ACC112 (cell line): ENCODE measurements at regions not wholly inside any gene's neighbourhood (a gene's known extent, or its start where the extent isn't known, plus 50 kb on each side); places are given as distances from the start of the nearest gene placed in this dataset.
"Not testable (repeated sequence)": the region's sequence is repeated elsewhere in the genome, so short reads cannot be mapped to it uniquely, and the experiment has no call there.

Experiments used
- H2AFZ ChIP-seq: fragments of 200-600 bp; sonication (generic); one replicate; pipeline ENCODE4 v1.6.0; 2017; ENCODE audit warnings: antibody characterized with exemption, low read length; ENCODE audit not compliant: unreplicated experiment
- H3K27ac ChIP-seq: fragments of 200-600 bp; sonication (generic); 2 replicates; pipeline ENCODE4 v1.5.1; 2014; ENCODE audit warnings: low read depth, mild to moderate bottlenecking, antibody characterized with exemption, low read length, moderate library complexity
- H3K27me3 ChIP-seq: fragments of 200-600 bp; sonication (generic); 2 replicates; pipeline ENCODE4 v1.6.1; 2014; ENCODE audit warnings: mild to moderate bottlenecking, antibody characterized with exemption, low read length, moderate library complexity, mixed read lengths; ENCODE audit not compliant: insufficient read depth
- H3K36me3 ChIP-seq: fragments of 200-600 bp; sonication (generic); 2 replicates; pipeline ENCODE4 v1.6.1; 2016; ENCODE audit warnings: mild to moderate bottlenecking, antibody characterized with exemption, low read length, moderate library complexity, mixed read lengths; ENCODE audit not compliant: insufficient read depth
- H3K4me1 ChIP-seq: fragments of 200-600 bp; sonication (generic); one replicate; pipeline ENCODE4 v1.6.1; 2016; ENCODE audit warnings: low read length, mixed read lengths; ENCODE audit not compliant: insufficient read depth, unreplicated experiment, control insufficient read depth
- H3K4me3 ChIP-seq: fragments of 200-600 bp; sonication (generic); 2 replicates; pipeline ENCODE4 v1.5.1; 2014; ENCODE audit warnings: mild to moderate bottlenecking, low read depth, low read length
- H3K79me2 ChIP-seq: fragments of 200-600 bp; sonication (generic); one replicate; pipeline ENCODE4 v1.6.0; 2016; ENCODE audit warnings: low read length; ENCODE audit not compliant: control insufficient read depth, unreplicated experiment, insufficient read depth

DNA sequence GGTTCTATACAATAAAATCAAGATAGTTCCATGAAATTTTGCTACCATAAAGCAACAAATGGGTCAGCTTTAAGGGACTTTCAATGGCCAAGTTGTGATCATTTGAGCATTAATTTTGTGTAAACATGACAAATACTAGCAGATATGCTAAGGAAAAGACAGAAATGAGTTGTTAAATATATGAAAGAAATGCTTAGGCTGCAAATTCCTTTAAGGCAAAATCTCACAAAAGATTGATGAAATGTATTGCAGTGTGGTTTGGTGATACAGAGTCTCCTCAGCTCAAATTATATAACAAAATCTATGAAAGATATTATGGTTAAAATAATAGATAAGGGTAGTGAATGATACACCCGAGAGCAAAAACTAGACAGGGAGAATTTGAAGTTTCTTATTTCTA is 377.2 kb downstream of the RAP2B start:
- H3K4me1 ChIP-seq: no peaks in the 10 kb centered on the region
- no peaks in the 10 kb centered on the region for H3K27me3 ChIP-seq
- H3K36me3 ChIP-seq: no peaks in the 10 kb centered on the region
- H2AFZ ChIP-seq: peak overlapping the region; percentile 6
- no peak overlapping the region for H3K27ac ChIP-seq
- no peaks in the 10 kb centered on the region for H3K79me2 ChIP-seq
- no peak overlapping the region for H3K4me3 ChIP-seq

- Histone ChIP-seq H3K79me2 (no peaks in the 10 kb centered on the region), H3K4me1 (no peaks in the 10 kb centered on the region), H3K27me3 (no peaks in the 10 kb centered on the region), H2AFZ (no peak overlapping the region), H3K27ac (no peak overlapping the region), H3K4me3 (no peak overlapping the region), H3K36me3 (no peaks in the 10 kb centered on the region)
Observed at GRCh38 chr3:153545471-153545870, 383.4 kb downstream of the RAP2B start.

DNA sequence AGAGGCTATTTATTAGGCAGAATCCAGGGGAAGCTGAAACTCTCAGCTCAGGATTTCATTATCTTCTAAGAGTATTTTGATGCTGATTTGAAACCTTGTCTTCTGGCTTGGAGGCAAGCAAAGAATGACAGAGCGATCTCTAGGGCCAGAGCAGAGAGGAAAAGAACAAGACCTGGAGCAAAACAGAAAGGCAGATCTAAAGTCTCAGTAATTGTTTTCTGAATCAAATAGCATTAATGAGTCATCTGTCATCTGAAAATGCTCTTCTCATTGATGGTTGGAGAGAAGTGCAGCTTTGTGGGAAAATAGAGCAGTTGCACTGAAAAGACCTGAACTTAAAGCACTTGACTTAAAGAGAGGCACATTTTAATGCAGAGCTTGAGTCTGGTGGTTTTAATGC is 385.9 kb downstream of the RAP2B start:
- Histone ChIP-seq H3K27ac (no peak overlapping the region), H2AFZ (no peak overlapping the region), H3K27me3 (no peaks in the 10 kb centered on the region), H3K4me3 (no peak overlapping the region), H3K36me3 (no peaks in the 10 kb centered on the region), H3K79me2 (no peaks in the 10 kb centered on the region), H3K4me1 (no peaks in the 10 kb centered on the region)

DNA sequence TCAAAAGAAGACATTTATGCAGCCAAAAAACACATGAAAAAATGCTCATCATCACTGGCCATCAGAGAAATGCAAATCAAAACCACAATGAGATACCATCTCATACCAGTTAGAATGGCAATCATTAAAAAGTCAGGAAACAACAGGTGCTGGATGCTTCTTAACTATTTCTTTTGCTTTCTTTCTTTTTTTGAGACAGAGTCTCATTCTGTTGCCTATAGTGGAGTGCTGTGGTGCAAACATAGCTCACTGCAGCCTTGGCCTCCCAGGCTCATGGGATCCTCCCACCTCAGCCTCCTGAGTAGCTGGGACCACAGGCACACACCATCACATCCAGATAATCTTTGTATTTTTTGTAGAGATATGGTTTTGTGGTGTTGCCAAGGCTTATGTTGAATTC is 387.7 kb downstream of the RAP2B start:
- H3K4me1 ChIP-seq: not testable (repeated sequence)

GRCh38 chr3:153551536-153552285 is 389.7 kb downstream of the RAP2B start:
- Histone ChIP-seq H2AFZ (no peak overlapping the region), H3K4me1 (no peaks in the 10 kb centered on the region), H3K36me3 (no peaks in the 10 kb centered on the region), H3K27me3 (no peaks in the 10 kb centered on the region), H3K79me2 (no peaks in the 10 kb centered on the region), H3K27ac (no peak overlapping the region), H3K4me3 (no peak overlapping the region)

More for the DNA sequence above, 387.7 kb downstream of the RAP2B start:
- not testable (repeated sequence) for H3K4me3 ChIP-seq, H3K36me3 ChIP-seq, H3K27ac ChIP-seq, H3K79me2 ChIP-seq, H3K27me3 ChIP-seq, H2AFZ ChIP-seq

GRCh38 chr3:153552887-153553604 is 391.0 kb downstream of the RAP2B start:
- no peaks in the 10 kb centered on the region for H3K79me2 ChIP-seq
- H3K4me1 ChIP-seq: no peaks in the 10 kb centered on the region
- H3K27me3 ChIP-seq: no peaks in the 10 kb centered on the region
- no peaks in the 10 kb centered on the region for H3K36me3 ChIP-seq
- H2AFZ ChIP-seq: no peak overlapping the region
- H3K27ac ChIP-seq: no peak overlapping the region
- H3K4me3 ChIP-seq: no peak overlapping the region

GRCh38 chr3:153553605-153553945 is 391.5 kb downstream of the RAP2B start:
- Histone ChIP-seq H3K27ac (no peak overlapping the region), H3K4me3 (no peak overlapping the region), H3K27me3 (no peaks in the 10 kb centered on the region), H2AFZ (no peak overlapping the region), H3K36me3 (no peaks in the 10 kb centered on the region), H3K4me1 (no peaks in the 10 kb centered on the region), H3K79me2 (no peaks in the 10 kb centered on the region)

GRCh38 chr3:153555919-153556318 is 393.9 kb downstream of the RAP2B start:
- Histone ChIP-seq H3K79me2 (no peaks in the 10 kb centered on the region), H2AFZ (no peak overlapping the region), H3K4me1 (no peaks in the 10 kb centered on the region), H3K36me3 (no peaks in the 10 kb centered on the region), H3K4me3 (no peak overlapping the region), H3K27me3 (no peaks in the 10 kb centered on the region), H3K27ac (no peak overlapping the region)

GRCh38 chr3:153559366-153559765 is 397.3 kb downstream of the RAP2B start:
- not testable (repeated sequence) for H3K36me3 ChIP-seq, H3K79me2 ChIP-seq, H3K4me1 ChIP-seq, H2AFZ ChIP-seq, H3K27ac ChIP-seq, H3K27me3 ChIP-seq, H3K4me3 ChIP-seq

- Histone ChIP-seq H3K79me2 (no peaks in the 10 kb centered on the region), H3K4me3 (no peak overlapping the region), H2AFZ (no peak overlapping the region), H3K4me1 (no peaks in the 10 kb centered on the region), H3K27ac (no peak overlapping the region), H3K27me3 (no peaks in the 10 kb centered on the region), H3K36me3 (no peaks in the 10 kb centered on the region)
Observed at GRCh38 chr3:153567011-153567410, 405.0 kb downstream of the RAP2B start.

DNA sequence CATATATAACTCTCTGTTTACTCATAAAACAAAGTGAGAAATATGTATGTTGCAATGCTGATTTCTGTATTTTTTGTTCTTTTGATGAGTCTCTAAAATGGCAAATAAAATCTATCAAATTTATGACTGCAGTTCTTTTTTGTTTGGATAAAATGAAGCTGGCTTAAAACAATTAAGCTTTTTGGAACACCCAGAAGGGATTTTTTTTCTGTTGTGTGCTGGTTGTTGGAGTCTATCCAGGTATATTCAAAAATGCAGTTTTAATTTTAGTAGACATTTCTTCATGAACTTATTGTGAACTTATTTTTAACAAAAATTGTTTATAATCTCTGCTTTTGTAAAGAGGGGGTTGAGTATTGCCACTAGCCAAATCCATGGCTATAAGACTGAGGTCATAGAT is 405.5 kb downstream of the RAP2B start:
- no peak overlapping the region for H2AFZ ChIP-seq

More for the DNA sequence above, 405.5 kb downstream of the RAP2B start:
- H3K27ac ChIP-seq: no peak overlapping the region
- no peaks in the 10 kb centered on the region for H3K4me1 ChIP-seq
- H3K4me3 ChIP-seq: no peak overlapping the region
- no peaks in the 10 kb centered on the region for H3K36me3 ChIP-seq
- no peaks in the 10 kb centered on the region for H3K27me3 ChIP-seq
- H3K79me2 ChIP-seq: no peaks in the 10 kb centered on the region
